ENCODE measurements at regions not wholly inside any gene's neighbourhood (a gene's known extent, or its start where the extent isn't known, plus 50 kb on each side); places are given as distances from the start of the nearest gene placed in this dataset.

DNA sequence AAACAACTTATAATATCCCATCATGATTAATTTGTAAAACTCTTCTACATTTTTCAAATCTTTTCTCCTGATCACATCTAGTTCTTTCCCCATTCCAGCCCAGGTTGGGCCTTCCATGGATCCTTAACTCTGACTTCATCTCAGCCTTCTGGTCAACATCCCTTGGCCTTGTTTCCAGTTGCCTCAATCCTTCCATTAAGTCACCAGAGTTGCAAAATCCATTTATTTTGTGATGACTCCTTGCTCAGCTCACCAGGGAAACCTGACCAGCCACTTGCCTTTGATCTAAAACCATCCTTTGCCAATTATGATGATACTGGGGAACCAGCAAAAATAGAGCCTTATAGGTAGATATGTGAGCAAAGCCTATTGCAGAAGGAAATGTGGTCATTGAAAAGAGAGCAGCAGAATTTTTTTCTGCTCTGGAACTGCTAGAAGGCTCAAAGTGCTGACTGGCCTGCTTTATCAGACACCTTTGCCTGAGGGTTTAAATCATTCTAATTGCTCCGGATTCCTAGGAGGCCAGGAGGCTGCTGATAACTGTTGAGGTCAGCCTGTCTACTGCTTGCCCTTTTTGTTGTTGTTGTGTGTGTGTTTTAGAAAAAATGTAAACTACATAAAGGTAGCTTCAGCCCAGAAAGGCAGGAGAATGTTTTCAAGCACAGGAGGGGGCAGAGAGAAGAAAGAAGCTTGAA is 512.2 kb upstream of the GRIA1 start:
- TF ChIP-seq SP1 (IDR thresholded peaks at IDR 0.05; ENCODE audit: low read depth, low read length) (no peak), KDM1A (IDR thresholded peaks at IDR 0.05; ENCODE audit: borderline replicate concordance) (no peak), POLR2A (IDR thresholded peaks at IDR 0.05; ENCODE audit: low read depth, low read length) (no peak), RCOR1 (conservative IDR thresholded peaks at IDR 0.05; ENCODE audit: low read depth, low read length) (no peak), CBFB (IDR thresholded peaks at IDR 0.05; ENCODE audit: low read depth) (no peak), TAF1 (IDR thresholded peaks at IDR 0.05; ENCODE audit: borderline replicate concordance, low read depth, low read length) (no peak), GABPA (IDR thresholded peaks at IDR 0.05; ENCODE audit: low read depth) (no peak), NRF1 (conservative IDR thresholded peaks at IDR 0.05; ENCODE audit: low read depth, low read length) (no peak)
- TF ChIP-seq, protein P1, sequence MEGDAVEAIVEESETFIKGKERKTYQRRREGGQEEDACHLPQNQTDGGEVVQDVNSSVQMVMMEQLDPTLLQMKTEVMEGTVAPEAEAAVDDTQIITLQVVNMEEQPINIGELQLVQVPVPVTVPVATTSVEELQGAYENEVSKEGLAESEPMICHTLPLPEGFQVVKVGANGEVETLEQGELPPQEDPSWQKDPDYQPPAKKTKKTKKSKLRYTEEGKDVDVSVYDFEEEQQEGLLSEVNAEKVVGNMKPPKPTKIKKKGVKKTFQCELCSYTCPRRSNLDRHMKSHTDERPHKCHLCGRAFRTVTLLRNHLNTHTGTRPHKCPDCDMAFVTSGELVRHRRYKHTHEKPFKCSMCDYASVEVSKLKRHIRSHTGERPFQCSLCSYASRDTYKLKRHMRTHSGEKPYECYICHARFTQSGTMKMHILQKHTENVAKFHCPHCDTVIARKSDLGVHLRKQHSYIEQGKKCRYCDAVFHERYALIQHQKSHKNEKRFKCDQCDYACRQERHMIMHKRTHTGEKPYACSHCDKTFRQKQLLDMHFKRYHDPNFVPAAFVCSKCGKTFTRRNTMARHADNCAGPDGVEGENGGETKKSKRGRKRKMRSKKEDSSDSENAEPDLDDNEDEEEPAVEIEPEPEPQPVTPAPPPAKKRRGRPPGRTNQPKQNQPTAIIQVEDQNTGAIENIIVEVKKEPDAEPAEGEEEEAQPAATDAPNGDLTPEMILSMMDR (IDR thresholded peaks at IDR 0.05 in 2 of 3, conservative IDR thresholded peaks at IDR 0.05 in 1 of 3; ENCODE audit: control insufficient read depth in 2 of 3, extremely low read depth in 1 of 3, insufficient read depth in 1 of 3, low read depth in 3 of 3, low read length in 3 of 3), result no peak
- TF ChIP-seq, protein P2, sequence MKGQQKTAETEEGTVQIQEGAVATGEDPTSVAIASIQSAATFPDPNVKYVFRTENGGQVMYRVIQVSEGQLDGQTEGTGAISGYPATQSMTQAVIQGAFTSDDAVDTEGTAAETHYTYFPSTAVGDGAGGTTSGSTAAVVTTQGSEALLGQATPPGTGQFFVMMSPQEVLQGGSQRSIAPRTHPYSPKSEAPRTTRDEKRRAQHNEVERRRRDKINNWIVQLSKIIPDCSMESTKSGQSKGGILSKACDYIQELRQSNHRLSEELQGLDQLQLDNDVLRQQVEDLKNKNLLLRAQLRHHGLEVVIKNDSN (IDR thresholded peaks at IDR 0.05; ENCODE audit: borderline replicate concordance, extremely low read length, insufficient read depth, low read depth, low read length), result no peak
